ENCODE measurements at regions not wholly inside any gene's neighbourhood (a gene's known extent, or its start where the extent isn't known, plus 50 kb on each side); places are given as distances from the start of the nearest gene placed in this dataset.
"Not testable (repeated sequence)": the region's sequence is repeated elsewhere in the genome, so short reads cannot be mapped to it uniquely, and the experiment has no call there.

- no peak for DNase-seq
Measured at GRCh38 chr4:153929675-153930074, 140.8 kb upstream of the SFRP2 start.

- peak; percentile 51 for DNase-seq
Measured at GRCh38 chr4:153927451-153927850, 138.6 kb upstream of the SFRP2 start.

- no peak for DNase-seq
Measured at GRCh38 chr4:153922148-153922547, 133.3 kb upstream of the SFRP2 start.

- peak; percentile 60 for DNase-seq
Measured at GRCh38 chr4:153919667-153920066, 130.8 kb upstream of the SFRP2 start.

GRCh38 chr4:153916273-153916755 lies 127.4 kb upstream of the SFRP2 start:
- peak; percentile 5 for DNase-seq

- no peak for DNase-seq
Measured at GRCh38 chr4:153912301-153912700, 123.4 kb upstream of the SFRP2 start.

- no peak for DNase-seq
Measured at GRCh38 chr4:153909672-153910071, 120.8 kb upstream of the SFRP2 start.

- DNase-seq: no peak
Measured at GRCh38 chr4:153906231-153906630, 117.3 kb upstream of the SFRP2 start.

- DNase-seq: no peak
Measured at GRCh38 chr4:153905231-153905630, 116.3 kb upstream of the SFRP2 start.

- DNase-seq: no peak
Measured at GRCh38 chr4:153904011-153904410, 115.1 kb upstream of the SFRP2 start.

GRCh38 chr4:153901220-153901619 lies 112.3 kb upstream of the SFRP2 start:
- DNase-seq: no peak

- DNase-seq: no peak
Measured at GRCh38 chr4:153900426-153900825, 111.5 kb upstream of the SFRP2 start.

- peak; percentile 18 for DNase-seq
Measured at GRCh38 chr4:153890761-153891160, 101.9 kb upstream of the SFRP2 start.

GRCh38 chr4:153887217-153887616 lies 98.3 kb upstream of the SFRP2 start:
- no peak for DNase-seq

- no peak for DNase-seq
Measured at GRCh38 chr4:153884325-153884724, 95.4 kb upstream of the SFRP2 start.

- DNase-seq: no peak
Measured at GRCh38 chr4:153880983-153881382, 92.1 kb upstream of the SFRP2 start.

- DNase-seq: no peak
Measured at GRCh38 chr4:153877898-153878297, 89.0 kb upstream of the SFRP2 start.

- DNase-seq: no peak
Measured at GRCh38 chr4:153873741-153874140, 84.9 kb upstream of the SFRP2 start.

- not testable (repeated sequence) for DNase-seq
Measured at GRCh38 chr4:153866766-153867165, 77.9 kb upstream of the SFRP2 start.

GRCh38 chr4:153852501-153852900 lies 63.6 kb upstream of the SFRP2 start:
- DNase-seq: no peak

GRCh38 chr4:153850533-153851280 lies 61.8 kb upstream of the SFRP2 start:
- no peak for DNase-seq

GRCh38 chr4:153844144-153844543 lies 55.3 kb upstream of the SFRP2 start:
- DNase-seq: no peak

All from fibroblast of upper back skin (primary cell).